HG02885 (cell line): ENCODE measurements at regions not wholly inside any gene's neighbourhood (a gene's known extent, or its start where the extent isn't known, plus 50 kb on each side); places are given as distances from the start of the nearest gene placed in this dataset.

ENCODE experiments used
- ATAC-seq: cut with Tn5 transposase; IDR thresholded peaks from one replicate; pipeline ENCODE4 v1.9.1; 2021; ENCODE audit warnings: mild to moderate bottlenecking; ENCODE audit not compliant: unreplicated experiment, poor library complexity

GRCh38 chr12:124236625-124237031 lies 58.3 kb upstream of the RFLNA start:
- no peak for ATAC-seq

GRCh38 chr12:124238886-124239285 lies 56.0 kb upstream of the RFLNA start:
- no peak for ATAC-seq

GRCh38 chr12:124240493-124240892 lies 54.4 kb upstream of the RFLNA start:
- no peak for ATAC-seq

- no peak for ATAC-seq
Measured at GRCh38 chr12:124241776-124242528, 52.9 kb upstream of the RFLNA start.

GRCh38 chr12:124242529-124243065 lies 52.3 kb upstream of the RFLNA start:
- ATAC-seq: no peak

GRCh38 chr12:124243936-124244335 lies 51.0 kb upstream of the RFLNA start:
- ATAC-seq: no peak
